OCI-LY7 (cell line): ENCODE measurements at regions not wholly inside any gene's neighbourhood (a gene's known extent, or its start where the extent isn't known, plus 50 kb on each side); places are given as distances from the start of the nearest gene placed in this dataset.

Experiments
- EZH2phosphoT487 ChIP-seq: fragments of 200-600 bp; sonication (generic); IDR thresholded peaks from 2 replicates; pipeline ENCODE4 v1.6.1; 2018; ENCODE audit warnings: low read depth, borderline replicate concordance, mild to moderate bottlenecking, mixed run types, antibody characterized with exemption, low read length, moderate library complexity, mixed read lengths
- TF ChIP-seq, protein P1 (sequence below): fragments of 200-600 bp; sonication (generic); conservative IDR thresholded peaks from 2 replicates; pipeline ENCODE4 v1.5.1; 2014; ENCODE audit warnings: mild to moderate bottlenecking, antibody characterized with exemption, low read length, moderate library complexity, mixed read lengths

DNA sequence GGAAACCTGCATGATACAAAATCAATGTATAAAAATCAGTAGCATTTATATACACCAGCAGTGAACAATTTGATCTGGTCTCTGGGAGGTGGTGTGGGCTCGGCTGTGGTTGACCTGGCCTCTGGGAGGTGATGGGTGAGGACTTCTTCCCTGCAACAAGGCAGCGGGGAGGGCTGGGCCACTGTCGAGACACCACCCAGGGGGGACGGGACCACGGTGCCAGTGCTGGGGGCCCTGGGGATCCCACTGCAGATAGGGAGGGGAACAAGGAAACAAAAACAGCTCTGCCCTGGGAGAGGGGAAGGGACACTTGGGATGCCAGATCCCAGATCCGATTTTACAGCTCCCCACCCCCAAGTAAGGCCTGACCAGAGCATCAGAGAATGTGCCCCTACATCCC, 189.6 kb upstream of the SFSWAP start:
- no peak for TF ChIP-seq EZH2phosphoT487
- TF ChIP-seq, protein P1, sequence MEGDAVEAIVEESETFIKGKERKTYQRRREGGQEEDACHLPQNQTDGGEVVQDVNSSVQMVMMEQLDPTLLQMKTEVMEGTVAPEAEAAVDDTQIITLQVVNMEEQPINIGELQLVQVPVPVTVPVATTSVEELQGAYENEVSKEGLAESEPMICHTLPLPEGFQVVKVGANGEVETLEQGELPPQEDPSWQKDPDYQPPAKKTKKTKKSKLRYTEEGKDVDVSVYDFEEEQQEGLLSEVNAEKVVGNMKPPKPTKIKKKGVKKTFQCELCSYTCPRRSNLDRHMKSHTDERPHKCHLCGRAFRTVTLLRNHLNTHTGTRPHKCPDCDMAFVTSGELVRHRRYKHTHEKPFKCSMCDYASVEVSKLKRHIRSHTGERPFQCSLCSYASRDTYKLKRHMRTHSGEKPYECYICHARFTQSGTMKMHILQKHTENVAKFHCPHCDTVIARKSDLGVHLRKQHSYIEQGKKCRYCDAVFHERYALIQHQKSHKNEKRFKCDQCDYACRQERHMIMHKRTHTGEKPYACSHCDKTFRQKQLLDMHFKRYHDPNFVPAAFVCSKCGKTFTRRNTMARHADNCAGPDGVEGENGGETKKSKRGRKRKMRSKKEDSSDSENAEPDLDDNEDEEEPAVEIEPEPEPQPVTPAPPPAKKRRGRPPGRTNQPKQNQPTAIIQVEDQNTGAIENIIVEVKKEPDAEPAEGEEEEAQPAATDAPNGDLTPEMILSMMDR: no peak
